ENCODE measurements at regions not wholly inside any gene's neighbourhood (a gene's known extent, or its start where the extent isn't known, plus 50 kb on each side); places are given as distances from the start of the nearest gene placed in this dataset.
A peak's percentile ranks its signal among the peaks of the same experiment; 100 is the strongest.

DNA sequence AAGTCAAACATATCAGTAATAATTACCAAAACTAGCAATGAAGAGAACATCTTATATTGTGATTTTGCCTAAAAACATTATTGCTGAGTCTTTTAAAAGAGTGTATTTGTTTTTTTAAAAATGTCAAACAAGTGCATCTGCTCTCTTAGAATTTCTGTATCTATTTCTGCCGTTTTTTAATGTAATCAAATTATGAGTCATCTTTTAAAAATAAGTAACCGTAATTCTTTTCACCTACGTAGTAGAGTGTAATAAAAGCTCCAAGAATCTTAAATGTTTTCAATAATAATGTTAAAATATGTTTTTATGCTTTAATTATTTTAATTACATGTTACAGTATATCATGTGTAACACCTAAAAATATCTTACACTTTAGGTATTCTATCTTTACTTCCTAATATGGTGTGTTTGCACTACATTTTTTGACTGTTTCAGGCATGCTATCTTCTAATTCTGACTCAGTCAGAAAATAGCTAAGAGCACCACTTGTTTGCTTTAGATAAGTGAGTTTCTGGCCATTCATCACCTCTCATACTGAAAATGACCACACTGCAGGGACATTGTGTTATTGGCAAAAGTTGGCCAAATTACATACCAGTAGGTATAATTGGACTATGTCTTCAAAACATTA lies 368.5 kb downstream of the PCDH7 start:
- no peaks in the 10 kb centered on the region for H3K27me3 ChIP-seq (ENCODE audit: control insufficient read depth, insufficient read depth, low read length)
- H3K4me3 ChIP-seq (ENCODE audit: low read depth, low read length) = no peak overlapping the region
- no peaks in the 10 kb centered on the region for H3K36me3 ChIP-seq (ENCODE audit: control insufficient read depth, insufficient read depth, low read length)
- peak; percentile 37 for DNase-seq (ENCODE audit: low read depth)
- TF ChIP-seq, protein P1, sequence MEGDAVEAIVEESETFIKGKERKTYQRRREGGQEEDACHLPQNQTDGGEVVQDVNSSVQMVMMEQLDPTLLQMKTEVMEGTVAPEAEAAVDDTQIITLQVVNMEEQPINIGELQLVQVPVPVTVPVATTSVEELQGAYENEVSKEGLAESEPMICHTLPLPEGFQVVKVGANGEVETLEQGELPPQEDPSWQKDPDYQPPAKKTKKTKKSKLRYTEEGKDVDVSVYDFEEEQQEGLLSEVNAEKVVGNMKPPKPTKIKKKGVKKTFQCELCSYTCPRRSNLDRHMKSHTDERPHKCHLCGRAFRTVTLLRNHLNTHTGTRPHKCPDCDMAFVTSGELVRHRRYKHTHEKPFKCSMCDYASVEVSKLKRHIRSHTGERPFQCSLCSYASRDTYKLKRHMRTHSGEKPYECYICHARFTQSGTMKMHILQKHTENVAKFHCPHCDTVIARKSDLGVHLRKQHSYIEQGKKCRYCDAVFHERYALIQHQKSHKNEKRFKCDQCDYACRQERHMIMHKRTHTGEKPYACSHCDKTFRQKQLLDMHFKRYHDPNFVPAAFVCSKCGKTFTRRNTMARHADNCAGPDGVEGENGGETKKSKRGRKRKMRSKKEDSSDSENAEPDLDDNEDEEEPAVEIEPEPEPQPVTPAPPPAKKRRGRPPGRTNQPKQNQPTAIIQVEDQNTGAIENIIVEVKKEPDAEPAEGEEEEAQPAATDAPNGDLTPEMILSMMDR (IDR thresholded peaks at IDR 0.05; ENCODE audit: insufficient read depth, low read length, poor library complexity, severe bottlenecking) = no peak

- Histone ChIP-seq H3K27me3 (ENCODE audit: control insufficient read depth, insufficient read depth, low read length) (no peaks in the 10 kb centered on the region), H3K4me3 (ENCODE audit: low read depth, low read length) (no peak overlapping the region), H3K36me3 (ENCODE audit: control insufficient read depth, insufficient read depth, low read length) (no peaks in the 10 kb centered on the region)
- TF ChIP-seq, protein P1 (IDR thresholded peaks at IDR 0.05; ENCODE audit: insufficient read depth, low read length, poor library complexity, severe bottlenecking) = no peak
- DNase-seq (ENCODE audit: low read depth) = peak; percentile 92
Observed at GRCh38 chr4:31089815-31090214, 369.6 kb downstream of the PCDH7 start.

GRCh38 chr4:31094474-31094873 lies 374.3 kb downstream of the PCDH7 start:
- Histone ChIP-seq H3K36me3 (ENCODE audit: control insufficient read depth, insufficient read depth, low read length) (no peaks in the 10 kb centered on the region), H3K4me3 (ENCODE audit: low read depth, low read length) (no peak overlapping the region), H3K27me3 (ENCODE audit: control insufficient read depth, insufficient read depth, low read length) (no peaks in the 10 kb centered on the region)
- TF ChIP-seq, protein P1 (IDR thresholded peaks at IDR 0.05; ENCODE audit: insufficient read depth, low read length, poor library complexity, severe bottlenecking) = no peak
- no peak for DNase-seq (ENCODE audit: low read depth)

DNA sequence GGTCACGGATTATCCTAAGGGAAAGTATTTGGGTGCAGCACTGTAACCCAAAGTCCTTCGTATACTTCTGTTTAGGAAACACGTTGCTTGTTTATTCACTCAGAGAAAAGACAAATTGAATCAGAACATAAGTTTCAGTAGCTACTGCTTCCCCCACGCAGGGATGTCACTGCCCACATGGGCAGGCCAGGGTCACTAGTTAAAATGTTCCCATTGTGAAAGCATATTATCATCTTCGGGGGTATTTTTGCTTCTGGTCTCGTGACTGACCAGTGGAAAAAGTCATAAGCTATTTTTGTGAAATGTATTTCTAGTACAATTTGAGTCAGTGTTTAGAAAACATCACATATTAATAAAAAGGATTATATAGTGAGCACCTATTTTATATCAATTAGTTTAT lies 377.8 kb downstream of the PCDH7 start:
- TF ChIP-seq, protein P1 (IDR thresholded peaks at IDR 0.05; ENCODE audit: insufficient read depth, low read length, poor library complexity, severe bottlenecking) = no peak
- no peaks in the 10 kb centered on the region for H3K27me3 ChIP-seq (ENCODE audit: control insufficient read depth, insufficient read depth, low read length)
- H3K4me3 ChIP-seq (ENCODE audit: low read depth, low read length) = no peak overlapping the region
- no peaks in the 10 kb centered on the region for H3K36me3 ChIP-seq (ENCODE audit: control insufficient read depth, insufficient read depth, low read length)
- no peak for DNase-seq (ENCODE audit: low read depth)

- no peak for DNase-seq (ENCODE audit: low read depth)
Observed at GRCh38 chr4:31100536-31100935, 380.4 kb downstream of the PCDH7 start.

More at GRCh38 chr4:31100536-31100935, 380.4 kb downstream of the PCDH7 start:
- H3K27me3 ChIP-seq (ENCODE audit: control insufficient read depth, insufficient read depth, low read length) = no peaks in the 10 kb centered on the region
- H3K36me3 ChIP-seq (ENCODE audit: control insufficient read depth, insufficient read depth, low read length) = no peaks in the 10 kb centered on the region
- no peak overlapping the region for H3K4me3 ChIP-seq (ENCODE audit: low read depth, low read length)
- TF ChIP-seq, protein P1 (IDR thresholded peaks at IDR 0.05; ENCODE audit: insufficient read depth, low read length, poor library complexity, severe bottlenecking) = no peak

Data from kidney epithelial cell (primary cell).